H1 (cell line): ENCODE measurements at regions not wholly inside any gene's neighbourhood (a gene's known extent, or its start where the extent isn't known, plus 50 kb on each side); places are given as distances from the start of the nearest gene placed in this dataset.

ENCODE experiments used
- CBX8 ChIP-seq: fragments of 300-800, 300-1000 bp; sonication (generic); IDR thresholded peaks from 2 replicates; pipeline ENCODE4 v1.7.1; 2016; ENCODE audit warnings: low read depth, low read length, borderline replicate concordance
- CTCF ChIP-seq, 3 experiments: IDR thresholded peaks; 1 replicate in 2 of 3; 2 replicates in 1 of 3; pipeline versions ENCODE4 v1.5.1 to v1.6.1; 2011; ENCODE audit warnings: low read length in 3 of 3, mild to moderate bottlenecking in 3 of 3, inconsistent platforms in 2 of 3, low read depth in 1 of 3, moderate library complexity in 1 of 3; ENCODE audit not compliant: insufficient read depth in 1 of 3; ENCODE audit errors: control extremely low read depth in 1 of 3
- HDAC2 ChIP-seq, 2 experiments: fragments of 300-600 bp in 1 of 2; sonication (generic) in 1 of 2; IDR thresholded peaks; 2 replicates each; pipeline ENCODE4 v1.6.1; 2011 to 2012; ENCODE audit warnings: low read depth in 2 of 2, low read length in 2 of 2, mild to moderate bottlenecking in 2 of 2, moderate library complexity in 2 of 2, borderline replicate concordance in 1 of 2, inconsistent platforms in 1 of 2
- MAFK ChIP-seq: IDR thresholded peaks from 2 replicates; pipeline ENCODE4 v1.6.1; 2012; ENCODE audit warnings: low read depth, mild to moderate bottlenecking, improper control_type of control experiment, low read length
- POLR2A ChIP-seq, 2 experiments: IDR thresholded peaks; 1 replicate in 1 of 2; 2 replicates in 1 of 2; pipeline ENCODE4 v1.6.1; 2011; ENCODE audit warnings: low read depth in 2 of 2, low read length in 2 of 2, mild to moderate bottlenecking in 2 of 2; ENCODE audit errors: control extremely low read depth in 1 of 2
- RAD21 ChIP-seq, 2 experiments: IDR thresholded peaks in 1 of 2; conservative IDR thresholded peaks in 1 of 2; 2 replicates each; pipeline ENCODE4 v1.6.1; 2011; ENCODE audit warnings: low read depth in 2 of 2, low read length in 2 of 2, improper control_type of control experiment in 1 of 2, inconsistent platforms in 1 of 2, mild to moderate bottlenecking in 1 of 2, moderate library complexity in 1 of 2
- SIX5 ChIP-seq: IDR thresholded peaks from 2 replicates; pipeline ENCODE4 v1.6.1; 2011; ENCODE audit warnings: mild to moderate bottlenecking, low read depth, low read length
- TBP ChIP-seq: IDR thresholded peaks from 2 replicates; pipeline ENCODE4 v1.6.1; 2011; ENCODE audit warnings: low read depth, low read length, improper control_type of control experiment
- USF2 ChIP-seq: IDR thresholded peaks from 2 replicates; pipeline ENCODE4 v1.6.1; 2011; ENCODE audit warnings: low read length, improper control_type of control experiment

DNA sequence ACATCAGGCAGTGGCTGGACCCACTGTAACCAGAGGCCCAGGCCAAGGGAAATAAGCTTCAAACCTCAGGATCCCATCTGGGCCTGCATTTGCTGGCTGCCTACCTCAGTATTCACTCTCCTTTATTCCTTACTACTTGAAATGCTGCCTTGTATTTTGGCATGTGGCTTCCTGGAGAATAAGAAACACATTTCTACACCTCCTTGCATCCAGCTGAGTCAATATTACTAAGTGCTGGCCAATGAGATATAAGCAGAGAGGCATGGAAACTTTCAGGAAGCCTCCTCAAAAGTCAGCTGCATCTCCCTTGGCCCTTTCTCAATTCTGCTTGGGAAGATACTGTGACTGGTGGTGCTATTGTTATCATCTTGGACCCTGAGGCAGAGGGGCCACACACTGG is 59.8 kb upstream of the RELL1 start:
- TF ChIP-seq USF2 (no peak), CTCF (IDR thresholded peaks at IDR 0.05; ENCODE audit: control extremely low read depth in 1 of 3, insufficient read depth in 1 of 3, low read depth in 1 of 3, low read length in 3 of 3) (no peak), SIX5 (no peak), POLR2A (IDR thresholded peaks at IDR 0.05; ENCODE audit: control extremely low read depth in 1 of 2, low read depth in 2 of 2, low read length in 2 of 2) (no peak), CBX8 (no peak), TBP (no peak), RAD21 (IDR thresholded peaks at IDR 0.05 in 1 of 2, conservative IDR thresholded peaks at IDR 0.05 in 1 of 2; ENCODE audit: low read depth in 2 of 2, low read length in 2 of 2) (no peak), MAFK (no peak), HDAC2 (IDR thresholded peaks at IDR 0.05; ENCODE audit: borderline replicate concordance in 1 of 2, low read depth in 2 of 2, low read length in 2 of 2) (no peak)
